GM23338 (cell line): ENCODE measurements at regions not wholly inside any gene's neighbourhood (a gene's known extent, or its start where the extent isn't known, plus 50 kb on each side); places are given as distances from the start of the nearest gene placed in this dataset.

Source experiments
- CREB1 ChIP-seq: fragments of 250-450 bp; sonication (Bioruptor Pico); IDR thresholded peaks from 2 replicates; pipeline ENCODE4 v1.5.0; 2020; ENCODE audit warnings: low read depth, mild to moderate bottlenecking, moderate library complexity
- EZH2 ChIP-seq: fragments of 200-600 bp; sonication (generic); IDR thresholded peaks from one replicate; pipeline ENCODE4 v1.8.0; 2017; ENCODE audit warnings: antibody characterized with exemption, mild to moderate bottlenecking, low read depth; ENCODE audit not compliant: unreplicated experiment
- EZH2phosphoT487 ChIP-seq: fragments of 200-600 bp; sonication (generic); IDR thresholded peaks from one replicate; pipeline ENCODE4 v1.8.1; 2018; ENCODE audit warnings: antibody characterized with exemption; ENCODE audit not compliant: unreplicated experiment
- JUNB ChIP-seq: IDR thresholded peaks from one replicate; pipeline ENCODE4 v1.6.1; 2016; ENCODE audit warnings: antibody characterized with exemption; ENCODE audit not compliant: unreplicated experiment
- NANOG ChIP-seq: IDR thresholded peaks from 2 replicates; pipeline ENCODE4 v1.6.1; 2016; ENCODE audit warnings: antibody characterized with exemption, borderline replicate concordance
- POLR2AphosphoS5 ChIP-seq: IDR thresholded peaks from 2 replicates; pipeline ENCODE4 v1.6.1; 2016; ENCODE audit warnings: antibody characterized with exemption, low read depth
- ZNF114 ChIP-seq: fragments of 250-450 bp; sonication (Bioruptor Pico); IDR thresholded peaks from 2 replicates; pipeline ENCODE4 v1.5.0; 2020; ENCODE audit warnings: mild to moderate bottlenecking, moderate library complexity
- ZNF331 ChIP-seq: fragments of 250-450 bp; sonication (Bioruptor Pico); IDR thresholded peaks from 2 replicates; pipeline ENCODE4 v1.5.0; 2020; ENCODE audit warnings: low read depth, mild to moderate bottlenecking, moderate library complexity
- TF ChIP-seq, protein P1 (sequence below): IDR thresholded peaks from 2 replicates; pipeline ENCODE4 v1.6.1; 2016; ENCODE audit warnings: antibody characterized with exemption
- TF ChIP-seq, protein P2 (sequence below), 2 experiments: fragments of 200-600 bp in 1 of 2; sonication (generic) in 1 of 2; conservative IDR thresholded peaks; 2 replicates each; pipeline versions ENCODE4 v1.5.1 to v1.6.1; 2016 to 2017; ENCODE audit warnings: antibody characterized with exemption in 2 of 2, low read depth in 2 of 2, mild to moderate bottlenecking in 2 of 2, moderate library complexity in 1 of 2
- TF ChIP-seq, protein P3 (sequence below): IDR thresholded peaks from one replicate; pipeline ENCODE4 v1.6.1; 2018; ENCODE audit warnings: antibody characterized with exemption; ENCODE audit not compliant: unreplicated experiment
- TF ChIP-seq, protein P4 (sequence below): fragments of 250-450 bp; sonication (Bioruptor Pico); IDR thresholded peaks from 2 replicates; pipeline ENCODE4 v1.5.0; 2020; ENCODE audit warnings: mild to moderate bottlenecking, moderate library complexity

DNA sequence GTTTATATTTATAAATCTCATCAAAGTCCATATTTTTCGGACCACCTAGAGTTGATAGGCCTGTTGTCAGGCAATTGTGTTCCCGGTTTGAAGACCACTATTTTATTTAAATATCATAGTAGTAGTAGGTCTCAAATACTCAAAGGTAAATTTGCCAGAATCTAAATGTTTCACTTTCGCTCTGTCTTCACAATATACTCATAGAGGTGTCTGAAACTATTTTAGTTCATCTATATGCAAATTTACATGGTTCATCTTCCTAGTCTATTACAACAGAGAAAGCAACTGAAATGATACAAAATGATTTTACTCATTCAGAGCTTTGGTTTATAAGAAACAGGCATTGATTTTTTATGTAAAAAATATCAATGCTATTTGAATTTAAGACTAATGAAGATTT is 1897.5 kb downstream of the EFNA5 start:
- TF ChIP-seq, protein P1, sequence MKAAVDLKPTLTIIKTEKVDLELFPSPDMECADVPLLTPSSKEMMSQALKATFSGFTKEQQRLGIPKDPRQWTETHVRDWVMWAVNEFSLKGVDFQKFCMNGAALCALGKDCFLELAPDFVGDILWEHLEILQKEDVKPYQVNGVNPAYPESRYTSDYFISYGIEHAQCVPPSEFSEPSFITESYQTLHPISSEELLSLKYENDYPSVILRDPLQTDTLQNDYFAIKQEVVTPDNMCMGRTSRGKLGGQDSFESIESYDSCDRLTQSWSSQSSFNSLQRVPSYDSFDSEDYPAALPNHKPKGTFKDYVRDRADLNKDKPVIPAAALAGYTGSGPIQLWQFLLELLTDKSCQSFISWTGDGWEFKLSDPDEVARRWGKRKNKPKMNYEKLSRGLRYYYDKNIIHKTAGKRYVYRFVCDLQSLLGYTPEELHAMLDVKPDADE: no peak
- TF ChIP-seq POLR2AphosphoS5 (no peak), JUNB (no peak), EZH2phosphoT487 (no peak), EZH2 (no peak), ZNF331 (CRISPR knock-in tag) (no peak), NANOG (no peak), CREB1 (CRISPR knock-in tag) (no peak), ZNF114 (CRISPR knock-in tag) (no peak)
- TF ChIP-seq, protein P2, sequence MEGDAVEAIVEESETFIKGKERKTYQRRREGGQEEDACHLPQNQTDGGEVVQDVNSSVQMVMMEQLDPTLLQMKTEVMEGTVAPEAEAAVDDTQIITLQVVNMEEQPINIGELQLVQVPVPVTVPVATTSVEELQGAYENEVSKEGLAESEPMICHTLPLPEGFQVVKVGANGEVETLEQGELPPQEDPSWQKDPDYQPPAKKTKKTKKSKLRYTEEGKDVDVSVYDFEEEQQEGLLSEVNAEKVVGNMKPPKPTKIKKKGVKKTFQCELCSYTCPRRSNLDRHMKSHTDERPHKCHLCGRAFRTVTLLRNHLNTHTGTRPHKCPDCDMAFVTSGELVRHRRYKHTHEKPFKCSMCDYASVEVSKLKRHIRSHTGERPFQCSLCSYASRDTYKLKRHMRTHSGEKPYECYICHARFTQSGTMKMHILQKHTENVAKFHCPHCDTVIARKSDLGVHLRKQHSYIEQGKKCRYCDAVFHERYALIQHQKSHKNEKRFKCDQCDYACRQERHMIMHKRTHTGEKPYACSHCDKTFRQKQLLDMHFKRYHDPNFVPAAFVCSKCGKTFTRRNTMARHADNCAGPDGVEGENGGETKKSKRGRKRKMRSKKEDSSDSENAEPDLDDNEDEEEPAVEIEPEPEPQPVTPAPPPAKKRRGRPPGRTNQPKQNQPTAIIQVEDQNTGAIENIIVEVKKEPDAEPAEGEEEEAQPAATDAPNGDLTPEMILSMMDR (conservative IDR thresholded peaks at IDR 0.05; ENCODE audit: low read depth in 2 of 2): no peak
- TF ChIP-seq, protein P3, sequence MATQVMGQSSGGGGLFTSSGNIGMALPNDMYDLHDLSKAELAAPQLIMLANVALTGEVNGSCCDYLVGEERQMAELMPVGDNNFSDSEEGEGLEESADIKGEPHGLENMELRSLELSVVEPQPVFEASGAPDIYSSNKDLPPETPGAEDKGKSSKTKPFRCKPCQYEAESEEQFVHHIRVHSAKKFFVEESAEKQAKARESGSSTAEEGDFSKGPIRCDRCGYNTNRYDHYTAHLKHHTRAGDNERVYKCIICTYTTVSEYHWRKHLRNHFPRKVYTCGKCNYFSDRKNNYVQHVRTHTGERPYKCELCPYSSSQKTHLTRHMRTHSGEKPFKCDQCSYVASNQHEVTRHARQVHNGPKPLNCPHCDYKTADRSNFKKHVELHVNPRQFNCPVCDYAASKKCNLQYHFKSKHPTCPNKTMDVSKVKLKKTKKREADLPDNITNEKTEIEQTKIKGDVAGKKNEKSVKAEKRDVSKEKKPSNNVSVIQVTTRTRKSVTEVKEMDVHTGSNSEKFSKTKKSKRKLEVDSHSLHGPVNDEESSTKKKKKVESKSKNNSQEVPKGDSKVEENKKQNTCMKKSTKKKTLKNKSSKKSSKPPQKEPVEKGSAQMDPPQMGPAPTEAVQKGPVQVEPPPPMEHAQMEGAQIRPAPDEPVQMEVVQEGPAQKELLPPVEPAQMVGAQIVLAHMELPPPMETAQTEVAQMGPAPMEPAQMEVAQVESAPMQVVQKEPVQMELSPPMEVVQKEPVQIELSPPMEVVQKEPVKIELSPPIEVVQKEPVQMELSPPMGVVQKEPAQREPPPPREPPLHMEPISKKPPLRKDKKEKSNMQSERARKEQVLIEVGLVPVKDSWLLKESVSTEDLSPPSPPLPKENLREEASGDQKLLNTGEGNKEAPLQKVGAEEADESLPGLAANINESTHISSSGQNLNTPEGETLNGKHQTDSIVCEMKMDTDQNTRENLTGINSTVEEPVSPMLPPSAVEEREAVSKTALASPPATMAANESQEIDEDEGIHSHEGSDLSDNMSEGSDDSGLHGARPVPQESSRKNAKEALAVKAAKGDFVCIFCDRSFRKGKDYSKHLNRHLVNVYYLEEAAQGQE: no peak
- TF ChIP-seq, protein P4, sequence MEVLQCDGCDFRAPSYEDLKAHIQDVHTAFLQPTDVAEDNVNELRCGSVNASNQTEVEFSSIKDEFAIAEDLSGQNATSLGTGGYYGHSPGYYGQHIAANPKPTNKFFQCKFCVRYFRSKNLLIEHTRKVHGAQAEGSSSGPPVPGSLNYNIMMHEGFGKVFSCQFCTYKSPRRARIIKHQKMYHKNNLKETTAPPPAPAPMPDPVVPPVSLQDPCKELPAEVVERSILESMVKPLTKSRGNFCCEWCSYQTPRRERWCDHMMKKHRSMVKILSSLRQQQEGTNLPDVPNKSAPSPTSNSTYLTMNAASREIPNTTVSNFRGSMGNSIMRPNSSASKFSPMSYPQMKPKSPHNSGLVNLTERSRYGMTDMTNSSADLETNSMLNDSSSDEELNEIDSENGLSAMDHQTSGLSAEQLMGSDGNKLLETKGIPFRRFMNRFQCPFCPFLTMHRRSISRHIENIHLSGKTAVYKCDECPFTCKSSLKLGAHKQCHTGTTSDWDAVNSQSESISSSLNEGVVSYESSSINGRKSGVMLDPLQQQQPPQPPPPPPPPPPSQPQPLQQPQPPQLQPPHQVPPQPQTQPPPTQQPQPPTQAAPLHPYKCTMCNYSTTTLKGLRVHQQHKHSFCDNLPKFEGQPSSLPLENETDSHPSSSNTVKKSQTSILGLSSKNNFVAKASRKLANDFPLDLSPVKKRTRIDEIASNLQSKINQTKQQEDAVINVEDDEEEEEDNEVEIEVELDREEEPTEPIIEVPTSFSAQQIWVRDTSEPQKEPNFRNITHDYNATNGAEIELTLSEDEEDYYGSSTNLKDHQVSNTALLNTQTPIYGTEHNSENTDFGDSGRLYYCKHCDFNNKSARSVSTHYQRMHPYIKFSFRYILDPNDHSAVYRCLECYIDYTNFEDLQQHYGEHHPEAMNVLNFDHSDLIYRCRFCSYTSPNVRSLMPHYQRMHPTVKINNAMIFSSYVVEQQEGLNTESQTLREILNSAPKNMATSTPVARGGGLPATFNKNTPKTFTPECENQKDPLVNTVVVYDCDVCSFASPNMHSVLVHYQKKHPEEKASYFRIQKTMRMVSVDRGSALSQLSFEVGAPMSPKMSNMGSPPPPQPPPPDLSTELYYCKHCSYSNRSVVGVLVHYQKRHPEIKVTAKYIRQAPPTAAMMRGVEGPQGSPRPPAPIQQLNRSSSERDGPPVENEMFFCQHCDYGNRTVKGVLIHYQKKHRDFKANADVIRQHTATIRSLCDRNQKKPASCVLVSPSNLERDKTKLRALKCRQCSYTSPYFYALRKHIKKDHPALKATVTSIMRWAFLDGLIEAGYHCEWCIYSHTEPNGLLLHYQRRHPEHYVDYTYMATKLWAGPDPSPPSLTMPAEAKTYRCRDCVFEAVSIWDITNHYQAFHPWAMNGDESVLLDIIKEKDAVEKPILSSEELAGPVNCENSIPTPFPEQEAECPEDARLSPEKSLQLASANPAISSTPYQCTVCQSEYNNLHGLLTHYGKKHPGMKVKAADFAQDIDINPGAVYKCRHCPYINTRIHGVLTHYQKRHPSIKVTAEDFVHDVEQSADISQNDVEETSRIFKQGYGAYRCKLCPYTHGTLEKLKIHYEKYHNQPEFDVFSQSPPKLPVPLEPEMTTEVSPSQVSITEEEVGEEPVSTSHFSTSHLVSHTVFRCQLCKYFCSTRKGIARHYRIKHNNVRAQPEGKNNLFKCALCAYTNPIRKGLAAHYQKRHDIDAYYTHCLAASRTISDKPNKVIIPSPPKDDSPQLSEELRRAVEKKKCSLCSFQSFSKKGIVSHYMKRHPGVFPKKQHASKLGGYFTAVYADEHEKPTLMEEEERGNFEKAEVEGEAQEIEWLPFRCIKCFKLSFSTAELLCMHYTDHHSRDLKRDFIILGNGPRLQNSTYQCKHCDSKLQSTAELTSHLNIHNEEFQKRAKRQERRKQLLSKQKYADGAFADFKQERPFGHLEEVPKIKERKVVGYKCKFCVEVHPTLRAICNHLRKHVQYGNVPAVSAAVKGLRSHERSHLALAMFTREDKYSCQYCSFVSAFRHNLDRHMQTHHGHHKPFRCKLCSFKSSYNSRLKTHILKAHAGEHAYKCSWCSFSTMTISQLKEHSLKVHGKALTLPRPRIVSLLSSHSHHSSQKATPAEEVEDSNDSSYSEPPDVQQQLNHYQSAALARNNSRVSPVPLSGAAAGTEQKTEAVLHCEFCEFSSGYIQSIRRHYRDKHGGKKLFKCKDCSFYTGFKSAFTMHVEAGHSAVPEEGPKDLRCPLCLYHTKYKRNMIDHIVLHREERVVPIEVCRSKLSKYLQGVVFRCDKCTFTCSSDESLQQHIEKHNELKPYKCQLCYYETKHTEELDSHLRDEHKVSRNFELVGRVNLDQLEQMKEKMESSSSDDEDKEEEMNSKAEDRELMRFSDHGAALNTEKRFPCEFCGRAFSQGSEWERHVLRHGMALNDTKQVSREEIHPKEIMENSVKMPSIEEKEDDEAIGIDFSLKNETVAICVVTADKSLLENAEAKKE: no peak
